ENCODE measurements at regions not wholly inside any gene's neighbourhood (a gene's known extent, or its start where the extent isn't known, plus 50 kb on each side); places are given as distances from the start of the nearest gene placed in this dataset.
"Not testable (repeated sequence)": the region's sequence is repeated elsewhere in the genome, so short reads cannot be mapped to it uniquely, and the experiment has no call there.

- Mint-ChIP-seq H3K4me3 (no peak overlapping the region), H3K27me3 (ENCODE audit: insufficient read depth) (no peaks in the 10 kb centered on the region), H3K4me1 (no peaks in the 10 kb centered on the region), H3K27ac (no peak overlapping the region), H3K9me3 (peaks cover 17% of the 10 kb centered on the region), H3K36me3 (ENCODE audit: low read depth) (peaks cover 7% of the 10 kb centered on the region)
- no peaks in the 10 kb centered on the region for H3K4me1 ChIP-seq (ENCODE audit: control insufficient read depth, insufficient read depth, low read length)
- H3K27me3 ChIP-seq (ENCODE audit: control insufficient read depth, insufficient read depth, low read length, poor library complexity, severe bottlenecking) = no peaks in the 10 kb centered on the region
- no peak overlapping the region for H3K9ac ChIP-seq (ENCODE audit: extremely low read depth, low read length, poor library complexity, severe bottlenecking)
- 67 to 95% methylated on average over 1 to 2 of the region's 2 CpGs for WGBS, 2 experiments (ENCODE audit: insufficient coverage in 1 of 2, insufficient read length in 1 of 2)
- H3K9me3 ChIP-seq (ENCODE audit: control insufficient read depth, low read length) = no peaks in the 10 kb centered on the region
- H3K4me3 ChIP-seq (ENCODE audit: low read length) = no peak overlapping the region
- no peak overlapping the region for H3K27ac ChIP-seq (ENCODE audit: low read depth, low read length)
- no peaks in the 10 kb centered on the region for H3K36me3 ChIP-seq (ENCODE audit: control insufficient read depth, insufficient read depth, low read length)
- no peak for DNase-seq
- no peak for TF ChIP-seq CTCF (conservative IDR thresholded peaks at IDR 0.05)
Measured at GRCh38 chr10:21110358-21110757, 213.2 kb upstream of the NEBL start.

GRCh38 chr10:21106931-21107330 is 209.8 kb upstream of the NEBL start:
- DNase-seq; H3K36me3 Mint-ChIP-seq (ENCODE audit: low read depth); H3K27ac ChIP-seq (ENCODE audit: low read depth, low read length); H3K4me1 Mint-ChIP-seq; H3K9ac ChIP-seq (ENCODE audit: extremely low read depth, low read length, poor library complexity, severe bottlenecking); H3K4me1 ChIP-seq (ENCODE audit: control insufficient read depth, insufficient read depth, low read length); H3K27me3 ChIP-seq (ENCODE audit: control insufficient read depth, insufficient read depth, low read length, poor library complexity, severe bottlenecking); H3K27ac Mint-ChIP-seq; H3K36me3 ChIP-seq (ENCODE audit: control insufficient read depth, insufficient read depth, low read length); H3K4me3 Mint-ChIP-seq; H3K9me3 ChIP-seq (ENCODE audit: control insufficient read depth, low read length); H3K4me3 ChIP-seq (ENCODE audit: low read length); H3K27me3 Mint-ChIP-seq (ENCODE audit: insufficient read depth): not testable (repeated sequence)
- H3K9me3 Mint-ChIP-seq = peaks cover 16% of the 10 kb centered on the region
- 98 to 100% methylated on average over 4 of the region's 4 CpGs for WGBS, 2 experiments (ENCODE audit: insufficient coverage in 1 of 2, insufficient read length in 1 of 2)

- not testable (repeated sequence) for H3K27ac Mint-ChIP-seq; H3K27me3 Mint-ChIP-seq (ENCODE audit: insufficient read depth); H3K36me3 Mint-ChIP-seq (ENCODE audit: low read depth)
Measured at GRCh38 chr10:21105331-21105730, 208.2 kb upstream of the NEBL start.

DNA sequence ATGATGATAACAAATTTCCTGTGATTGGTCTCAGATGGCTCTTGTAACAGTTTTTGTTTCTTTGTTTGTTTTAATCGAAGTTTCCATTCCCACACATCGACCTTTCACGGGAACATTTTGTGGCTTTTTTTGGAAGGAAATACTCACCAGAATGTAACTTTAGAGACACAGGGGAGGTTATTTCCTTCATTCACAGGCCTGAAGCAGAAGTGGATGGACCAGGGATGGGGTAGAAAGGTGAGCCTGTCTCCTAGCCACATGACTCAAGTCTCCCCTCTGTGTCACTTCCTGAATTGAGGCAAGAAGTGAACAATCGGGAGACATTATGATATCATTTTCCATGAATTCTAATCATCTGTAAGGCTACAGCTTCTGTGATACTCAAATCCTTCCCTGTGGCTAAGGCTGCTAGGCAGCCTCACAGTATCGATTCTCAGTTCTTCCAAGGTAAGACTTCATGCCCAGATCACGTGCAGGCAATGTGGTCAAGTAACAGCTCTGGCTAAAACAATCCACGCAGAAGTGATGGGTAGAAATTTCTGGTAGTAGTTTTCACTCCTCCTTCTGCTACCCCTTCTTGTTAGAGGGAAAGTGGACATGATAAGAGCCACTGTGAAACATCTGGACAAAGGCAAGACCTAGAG is 203.9 kb upstream of the NEBL start:
- TF ChIP-seq CTCF (conservative IDR thresholded peaks at IDR 0.05) = no peak
- Histone ChIP-seq H3K27ac (ENCODE audit: low read depth, low read length) (peak overlapping the region; percentile 90), H3K9me3 (ENCODE audit: control insufficient read depth, low read length) (no peaks in the 10 kb centered on the region), H3K4me1 (ENCODE audit: control insufficient read depth, insufficient read depth, low read length) (no peaks in the 10 kb centered on the region), H3K4me3 (ENCODE audit: low read length) (no peak overlapping the region), H3K27me3 (ENCODE audit: control insufficient read depth, insufficient read depth, low read length, poor library complexity, severe bottlenecking) (no peaks in the 10 kb centered on the region), H3K36me3 (ENCODE audit: control insufficient read depth, insufficient read depth, low read length) (no peaks in the 10 kb centered on the region), H3K9ac (ENCODE audit: extremely low read depth, low read length, poor library complexity, severe bottlenecking) (no peak overlapping the region)
- peaks cover 8% of the 10 kb centered on the region for H3K36me3 Mint-ChIP-seq (ENCODE audit: low read depth)
- no peak for DNase-seq
- H3K4me1 Mint-ChIP-seq = no peaks in the 10 kb centered on the region
- H3K27me3 Mint-ChIP-seq (ENCODE audit: insufficient read depth) = no peaks in the 10 kb centered on the region
- WGBS, 2 experiments (ENCODE audit: insufficient coverage in 1 of 2, insufficient read length in 1 of 2) = 81 to 100% methylated on average over 2 to 7 of the region's 7 CpGs
- H3K4me3 Mint-ChIP-seq = no peak overlapping the region
- H3K27ac Mint-ChIP-seq = no peak overlapping the region
- peaks cover 3% of the 10 kb centered on the region for H3K9me3 Mint-ChIP-seq

More at GRCh38 chr10:21105331-21105730, 208.2 kb upstream of the NEBL start:
- H3K4me3 Mint-ChIP-seq; H3K27ac ChIP-seq (ENCODE audit: low read depth, low read length); H3K9ac ChIP-seq (ENCODE audit: extremely low read depth, low read length, poor library complexity, severe bottlenecking); H3K36me3 ChIP-seq (ENCODE audit: control insufficient read depth, insufficient read depth, low read length); H3K4me1 Mint-ChIP-seq; H3K27me3 ChIP-seq (ENCODE audit: control insufficient read depth, insufficient read depth, low read length, poor library complexity, severe bottlenecking); H3K9me3 ChIP-seq (ENCODE audit: control insufficient read depth, low read length); H3K4me3 ChIP-seq (ENCODE audit: low read length); DNase-seq; H3K4me1 ChIP-seq (ENCODE audit: control insufficient read depth, insufficient read depth, low read length): not testable (repeated sequence)
- 86 to 98% methylated on average over 1 to 3 of the region's 3 CpGs for WGBS, 2 experiments (ENCODE audit: insufficient coverage in 1 of 2, insufficient read length in 1 of 2)
- peaks cover 13% of the 10 kb centered on the region for H3K9me3 Mint-ChIP-seq

All from endodermal cell (in vitro differentiated cells).